Fibroblast of skin of abdomen (primary cell): ENCODE measurements at regions not wholly inside any gene's neighbourhood (a gene's known extent, or its start where the extent isn't known, plus 50 kb on each side); places are given as distances from the start of the nearest gene placed in this dataset.
"Not testable (repeated sequence)": the region's sequence is repeated elsewhere in the genome, so short reads cannot be mapped to it uniquely, and the experiment has no call there.

Source experiments
- DNase-seq: peaks from one replicate; pipeline ENCODE4 v3.0.0-alpha.2; 2013

DNA sequence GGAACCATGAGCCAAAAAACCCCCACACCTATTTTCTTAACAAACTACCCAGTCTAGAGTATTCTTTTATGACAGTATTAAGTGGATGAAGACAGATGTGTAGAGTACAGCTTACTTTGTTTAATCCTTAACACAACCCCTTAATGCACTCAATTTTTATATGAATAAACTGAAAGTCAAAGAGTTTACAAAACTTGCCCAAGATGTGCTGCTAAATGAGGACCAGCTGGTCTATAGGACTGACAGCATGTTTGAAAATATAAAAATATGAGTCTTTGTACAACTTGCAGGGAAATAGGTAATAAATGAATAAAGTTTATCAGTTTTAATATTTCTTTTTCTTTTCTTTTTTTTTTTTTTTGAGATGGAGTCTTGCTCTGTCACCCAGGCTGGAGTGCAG lies 102.3 kb downstream of the ZFY start:
- DNase-seq, result no peak

DNA sequence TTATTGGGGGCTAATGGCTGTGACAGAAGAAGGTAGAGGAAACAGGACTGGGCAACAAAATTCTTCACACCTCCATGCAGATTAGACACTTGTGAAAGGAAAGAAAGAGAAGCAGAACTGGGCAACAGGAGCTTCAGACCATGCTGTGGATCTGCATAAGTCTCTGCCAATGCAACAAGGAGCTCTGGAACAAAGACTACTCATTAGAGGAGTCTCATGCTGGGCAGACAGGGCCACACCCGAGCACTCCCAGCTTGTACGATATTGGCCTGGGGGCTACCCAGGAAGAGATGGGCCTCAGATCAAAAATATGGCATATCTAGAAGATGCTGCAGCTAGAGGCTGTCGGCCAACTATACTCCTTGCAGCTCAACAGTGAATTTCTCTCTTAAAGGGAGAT lies 105.2 kb downstream of the ZFY start:
- DNase-seq, result no peak

DNA sequence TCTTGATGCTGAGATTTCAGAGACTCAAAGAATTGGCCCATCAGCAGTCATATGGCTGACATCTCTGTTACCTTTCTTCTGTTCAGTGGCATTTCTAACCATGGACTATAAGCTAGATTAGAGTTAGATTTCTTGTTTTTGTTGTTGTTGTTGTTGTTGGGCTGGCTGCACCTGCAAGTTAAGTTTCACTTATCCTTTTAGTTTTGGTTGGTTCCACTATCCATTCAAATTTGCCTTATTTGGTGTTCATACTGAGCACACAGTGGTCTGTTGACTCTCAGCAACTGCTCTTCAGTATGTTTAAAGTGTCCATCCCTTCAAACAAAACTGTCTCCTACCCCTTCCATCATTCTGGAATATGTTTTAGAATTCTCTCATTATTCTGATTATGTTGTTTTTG lies 106.8 kb downstream of the ZFY start:
- DNase-seq, result no peak

DNA sequence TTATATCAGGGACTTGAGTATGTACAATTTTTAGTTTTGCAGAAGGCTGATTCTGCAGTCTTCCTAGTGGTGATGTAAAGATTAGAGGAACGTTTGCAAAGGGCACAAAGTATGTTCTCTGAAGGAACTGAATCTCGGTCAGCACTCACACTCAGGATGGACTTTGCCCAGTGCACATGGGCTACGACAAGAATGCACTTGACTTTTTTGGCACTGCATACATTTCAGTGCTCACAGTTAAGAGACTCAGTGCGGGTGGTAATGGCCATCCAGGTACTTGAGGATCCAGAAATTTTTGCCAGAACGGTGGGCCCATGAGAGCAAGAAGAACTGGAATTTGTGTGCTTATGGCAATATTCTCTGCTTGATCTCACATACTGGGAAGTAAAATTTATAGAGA lies 107.7 kb downstream of the ZFY start:
- no peak for DNase-seq

DNA sequence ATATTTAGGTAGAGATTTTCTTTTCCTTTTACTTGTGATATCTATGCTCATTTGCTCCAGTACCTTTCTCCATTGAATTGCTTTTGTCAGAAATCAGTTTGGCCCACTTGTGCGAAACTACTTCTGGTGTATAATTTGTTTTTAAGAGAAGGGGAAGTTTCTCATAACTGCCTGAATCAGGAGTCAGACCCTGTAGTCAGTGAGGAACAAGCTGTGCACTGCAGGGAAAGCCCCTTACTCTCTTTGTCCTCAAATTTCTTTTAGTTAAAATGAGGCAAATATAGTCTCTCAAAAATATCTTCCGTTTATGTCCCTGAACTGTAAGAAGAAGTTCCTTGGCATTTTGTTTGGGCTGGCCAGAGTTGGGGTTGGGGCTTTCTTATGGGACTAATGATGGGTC lies 109.9 kb downstream of the ZFY start:
- DNase-seq, result no peak

DNA sequence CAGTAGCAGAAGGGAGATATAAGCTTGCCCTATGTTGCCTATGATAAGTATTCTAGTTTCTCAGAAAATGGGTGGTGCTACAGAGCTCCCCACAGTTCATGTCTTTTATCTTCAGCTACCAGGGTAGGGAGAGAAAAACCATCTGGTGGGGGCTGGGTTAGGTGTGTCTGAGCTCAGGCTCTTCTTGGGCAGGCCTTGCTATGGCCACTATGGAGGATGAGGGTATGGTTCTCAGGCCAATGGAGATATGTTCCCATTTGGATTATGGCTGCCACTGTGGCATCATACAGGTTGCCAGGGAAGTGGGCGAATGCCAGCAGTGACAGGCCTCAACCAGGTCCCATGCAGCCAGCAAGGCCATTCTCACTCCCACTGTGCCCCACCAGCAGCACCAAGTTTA lies 120.3 kb downstream of the ZFY start:
- DNase-seq, result not testable (repeated sequence)

DNA sequence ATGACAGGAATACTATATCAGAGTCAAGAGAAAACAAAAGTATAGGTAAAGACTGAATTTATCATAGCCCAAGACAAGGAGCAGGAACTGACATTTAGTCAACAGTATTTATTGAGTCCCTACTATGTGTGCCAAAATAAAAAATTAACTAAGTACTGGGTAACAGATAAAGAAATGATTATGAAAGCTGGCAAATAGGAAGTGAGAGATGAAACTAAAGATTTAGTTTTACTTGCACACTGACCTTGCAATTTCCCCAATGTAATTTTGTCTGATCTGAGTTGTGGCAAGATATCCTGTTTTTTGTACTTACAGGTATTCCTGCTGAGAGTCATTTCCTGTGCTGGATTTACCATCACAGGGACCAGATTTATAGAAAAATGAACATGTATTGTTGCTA lies 123.2 kb downstream of the ZFY start:
- DNase-seq, result not testable (repeated sequence)

DNA sequence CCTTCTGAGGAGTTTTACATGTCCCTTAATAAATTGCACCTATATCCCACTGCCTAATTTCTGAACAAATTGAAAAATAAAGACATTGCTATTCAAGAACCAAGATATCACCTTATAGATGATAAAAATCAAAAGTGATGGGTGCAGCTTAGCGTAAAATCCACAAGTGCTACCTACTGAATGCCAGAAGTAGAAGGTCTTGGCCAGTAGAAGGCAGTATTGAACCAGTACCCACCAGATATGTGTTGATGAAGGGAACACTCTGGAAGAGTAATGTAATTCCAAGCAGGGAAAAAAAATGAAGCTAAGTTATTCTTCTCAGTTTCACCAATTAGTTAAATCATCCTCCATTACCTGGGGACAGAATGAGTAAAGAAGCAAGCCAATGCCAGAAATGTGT lies 125.5 kb downstream of the ZFY start:
- not testable (repeated sequence) for DNase-seq

DNA sequence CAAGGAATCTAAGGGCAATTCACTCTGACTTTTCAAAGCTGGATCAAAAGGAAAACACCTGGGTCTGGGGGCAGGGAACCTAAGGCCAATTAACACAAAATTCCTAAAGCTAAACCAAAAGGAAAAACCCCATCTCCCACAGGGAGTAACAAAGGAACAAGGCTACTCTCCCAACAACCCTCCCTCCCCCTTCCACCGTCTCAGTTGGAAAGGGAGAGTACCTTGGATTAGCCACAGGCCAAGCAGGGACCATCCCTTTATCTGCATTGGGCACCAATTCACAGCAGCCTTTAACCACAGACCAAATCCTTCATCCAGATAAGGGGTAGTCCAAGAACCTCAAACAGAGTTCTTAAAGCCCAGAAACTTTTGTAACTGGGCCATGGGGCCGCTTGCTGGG lies 153.0 kb downstream of the ZFY start:
- not testable (repeated sequence) for DNase-seq

DNA sequence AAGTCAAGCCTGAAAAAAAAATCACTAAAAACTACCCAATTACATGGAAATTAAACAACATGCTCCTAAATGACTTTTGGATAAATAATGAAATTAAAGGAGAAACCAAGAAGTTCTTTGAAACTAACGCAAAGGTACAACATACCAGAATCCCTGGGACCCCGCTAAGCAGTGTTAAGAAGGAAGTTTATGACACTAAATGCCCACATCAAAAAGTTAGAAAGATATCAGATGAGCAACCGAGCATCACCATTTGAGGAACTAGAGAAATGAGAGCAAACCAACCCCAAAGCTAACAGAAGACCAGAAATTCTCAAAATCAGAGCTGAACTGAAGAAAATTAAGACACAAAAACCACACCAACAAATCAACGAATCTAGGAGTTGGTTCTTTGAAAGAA lies 173.5 kb downstream of the ZFY start:
- not testable (repeated sequence) for DNase-seq

DNA sequence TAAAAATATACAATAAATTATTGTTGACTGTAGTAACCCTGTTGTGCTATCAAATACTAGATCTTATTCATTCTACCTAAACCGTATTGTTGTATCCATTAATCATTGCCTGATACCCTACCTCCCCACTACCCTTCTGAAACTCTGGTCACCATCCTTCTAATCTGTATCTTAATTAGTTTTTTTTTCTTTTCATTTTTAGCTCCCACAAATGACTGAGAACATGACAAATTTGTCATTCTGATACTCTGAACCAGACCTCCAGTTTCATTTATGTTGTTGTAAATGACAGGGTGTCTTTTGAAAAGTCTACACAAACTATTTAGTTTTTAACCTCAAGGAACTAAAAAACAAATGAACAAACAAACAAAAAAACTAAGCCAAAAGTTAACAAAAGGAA lies 185.1 kb downstream of the ZFY start:
- DNase-seq, result not testable (repeated sequence)

DNA sequence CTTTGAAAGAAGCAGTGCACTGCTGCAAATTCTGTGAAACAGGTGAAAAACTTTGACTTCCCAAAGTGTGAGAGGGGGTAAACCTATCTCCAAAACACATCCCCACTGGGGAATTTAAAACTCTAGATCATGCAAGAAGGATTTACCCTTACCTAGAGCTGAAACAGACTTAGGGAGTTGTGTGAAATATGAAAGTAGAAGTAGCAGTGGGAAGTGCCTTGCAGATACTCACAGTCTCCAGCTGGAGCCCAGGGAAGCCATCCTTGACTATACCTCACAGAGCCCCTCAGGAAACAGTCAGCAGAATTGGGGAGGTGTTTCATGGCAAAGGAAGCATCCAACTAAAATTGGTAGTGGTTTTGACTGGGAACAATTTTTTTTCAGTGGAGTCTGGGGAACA lies 185.5 kb downstream of the ZFY start:
- not testable (repeated sequence) for DNase-seq

DNA sequence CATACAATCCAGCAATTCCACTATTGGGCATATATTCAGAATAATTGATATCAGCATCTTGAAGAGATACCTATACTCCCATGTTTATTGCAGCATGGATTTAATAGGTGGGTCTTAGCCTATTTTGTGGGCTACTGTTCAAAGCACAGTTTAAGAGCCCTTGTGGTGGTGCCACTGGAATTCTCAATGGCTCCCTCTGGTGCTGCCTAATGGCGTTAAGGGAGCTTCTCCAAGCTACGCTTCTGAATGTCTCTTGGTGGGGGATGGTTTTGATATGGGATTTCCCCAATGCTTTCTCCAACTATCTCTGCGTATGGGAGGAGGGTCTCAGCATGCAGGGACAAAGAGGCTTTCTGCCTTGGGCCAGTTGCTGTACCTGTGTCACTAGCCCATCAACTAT lies 188.3 kb downstream of the ZFY start:
- DNase-seq, result not testable (repeated sequence)

DNA sequence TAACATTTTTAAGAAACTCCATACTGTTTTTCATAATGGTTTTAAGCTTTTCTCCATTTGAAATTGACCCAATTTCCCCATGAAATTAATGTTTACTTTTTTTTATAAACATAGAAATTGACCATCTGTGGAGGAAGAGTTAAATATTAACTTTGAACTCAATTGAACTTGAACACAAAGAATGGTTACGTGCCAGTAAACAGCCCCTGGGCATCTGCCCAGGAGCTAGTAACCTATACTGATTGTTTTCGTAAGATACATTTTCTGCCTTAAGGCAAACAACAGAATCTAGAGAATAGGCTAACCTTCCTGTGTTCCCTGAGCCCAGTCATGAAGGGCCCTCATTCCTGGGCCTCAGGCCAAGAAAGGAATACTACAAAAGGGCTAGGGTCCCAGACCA lies 235.9 kb downstream of the ZFY start:
- not testable (repeated sequence) for DNase-seq

DNA sequence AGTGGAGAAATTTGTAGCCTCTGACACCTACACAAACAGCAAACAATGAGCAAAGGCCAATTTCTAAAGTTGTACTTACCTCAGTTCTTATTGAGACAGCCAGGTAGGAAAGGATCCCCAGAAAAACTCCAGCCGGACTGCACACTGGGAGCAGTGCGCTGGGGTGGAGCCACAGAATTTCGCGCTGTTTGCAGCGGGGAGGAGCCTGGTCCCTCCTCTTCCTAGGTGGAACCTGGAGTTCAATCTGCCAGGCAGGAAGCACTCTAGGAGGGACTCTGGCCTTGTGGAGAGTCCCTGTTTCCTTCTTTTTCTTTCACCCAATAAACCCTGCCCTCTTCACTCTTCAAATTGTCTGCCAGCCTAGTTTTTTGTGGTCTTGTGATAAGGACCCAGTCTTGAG lies 259.9 kb downstream of the ZFY start:
- DNase-seq, result not testable (repeated sequence)

DNA sequence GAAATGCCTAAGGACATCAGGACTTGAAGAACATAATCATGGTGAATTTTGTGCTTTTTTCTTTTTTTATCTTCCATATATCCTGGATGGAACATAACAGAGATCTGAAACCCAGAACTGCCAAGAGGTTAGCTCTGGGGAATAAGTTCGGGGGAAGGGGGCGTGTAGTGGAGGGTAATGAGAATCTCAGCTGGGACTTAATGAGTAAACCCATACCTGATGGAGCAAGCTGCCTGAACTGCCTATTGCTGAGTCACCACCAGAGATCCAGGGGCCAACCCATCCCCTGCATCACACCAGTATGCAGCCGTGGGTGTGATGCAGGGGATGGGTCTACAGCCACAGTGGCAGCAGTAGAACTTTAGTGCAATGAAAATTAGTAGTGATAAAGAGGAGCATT lies 267.1 kb downstream of the ZFY start:
- not testable (repeated sequence) for DNase-seq

DNA sequence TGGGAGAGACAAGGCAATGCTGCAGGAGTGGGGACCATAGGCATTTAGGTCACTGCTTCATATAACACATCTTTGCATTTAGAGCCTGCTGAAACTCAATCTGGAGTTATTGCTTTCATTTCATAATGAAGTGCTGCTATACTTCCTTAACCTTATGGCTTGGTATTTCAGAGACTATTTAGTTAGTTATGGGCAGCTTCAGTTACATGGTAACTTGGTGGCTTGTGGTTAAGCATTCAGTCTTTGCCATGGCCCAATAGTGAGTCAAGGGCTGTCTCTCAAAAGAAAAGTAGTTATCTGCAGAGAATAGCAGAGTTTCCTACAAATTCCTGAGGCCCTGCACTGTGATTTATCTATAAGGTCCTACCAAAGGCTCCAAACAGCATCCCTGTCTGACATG lies 271.6 kb downstream of the ZFY start:
- not testable (repeated sequence) for DNase-seq

DNA sequence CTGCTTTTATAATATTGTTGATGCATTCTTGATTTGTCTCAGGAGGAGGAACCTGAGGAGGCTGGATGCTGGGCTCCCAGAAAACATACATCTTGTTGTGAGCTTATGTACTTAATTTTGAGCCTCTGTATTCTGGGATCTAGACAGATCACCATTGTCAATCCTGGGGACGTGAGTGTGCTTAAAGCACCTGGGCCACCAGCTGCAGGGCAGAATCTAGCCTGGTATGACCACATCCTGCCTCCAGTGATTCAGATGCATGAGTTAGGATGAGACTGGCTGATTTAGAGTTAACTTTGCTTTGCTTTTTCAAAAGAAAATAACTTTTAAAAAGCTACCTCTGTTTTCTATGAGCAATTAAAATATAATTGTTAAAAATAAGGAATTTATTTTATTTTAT lies 278.0 kb downstream of the ZFY start:
- not testable (repeated sequence) for DNase-seq

DNA sequence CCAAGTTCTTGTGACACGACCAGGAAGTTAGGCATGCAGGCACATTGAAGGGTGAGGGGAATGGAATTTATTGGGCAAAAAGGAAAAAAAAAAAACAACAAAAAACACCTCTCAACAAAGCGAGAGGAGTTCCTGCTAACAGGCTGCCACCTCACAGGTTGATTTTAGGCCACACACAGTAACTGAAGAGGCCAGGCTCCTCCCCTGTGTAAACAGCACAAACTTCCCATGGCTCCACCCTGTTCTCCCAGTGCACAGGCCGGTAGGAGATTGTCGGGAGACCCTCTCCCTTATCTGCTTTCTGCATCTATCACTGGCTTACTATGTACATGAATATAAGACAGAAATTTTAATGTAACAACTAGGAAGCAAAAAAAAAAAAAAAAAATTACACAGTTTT lies 283.0 kb downstream of the ZFY start:
- not testable (repeated sequence) for DNase-seq

DNA sequence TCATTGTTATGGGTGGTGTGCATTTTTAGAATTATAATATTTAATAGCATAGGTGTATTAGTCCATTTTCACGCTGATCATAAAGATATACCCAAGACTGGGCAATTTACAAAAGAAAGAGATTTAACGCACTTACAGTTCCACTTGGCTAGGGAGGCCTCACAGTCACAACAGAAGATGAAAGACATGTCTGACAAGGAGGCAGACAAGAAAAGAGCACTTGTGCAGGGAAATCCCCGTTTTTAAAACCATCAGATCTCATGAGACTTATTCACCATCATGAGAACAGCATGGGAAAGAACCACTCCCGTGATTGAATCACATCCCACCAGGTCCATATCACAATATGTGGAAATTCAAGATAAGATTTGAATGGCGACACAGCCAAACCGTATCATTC lies 283.4 kb downstream of the ZFY start:
- DNase-seq, result not testable (repeated sequence)

DNA sequence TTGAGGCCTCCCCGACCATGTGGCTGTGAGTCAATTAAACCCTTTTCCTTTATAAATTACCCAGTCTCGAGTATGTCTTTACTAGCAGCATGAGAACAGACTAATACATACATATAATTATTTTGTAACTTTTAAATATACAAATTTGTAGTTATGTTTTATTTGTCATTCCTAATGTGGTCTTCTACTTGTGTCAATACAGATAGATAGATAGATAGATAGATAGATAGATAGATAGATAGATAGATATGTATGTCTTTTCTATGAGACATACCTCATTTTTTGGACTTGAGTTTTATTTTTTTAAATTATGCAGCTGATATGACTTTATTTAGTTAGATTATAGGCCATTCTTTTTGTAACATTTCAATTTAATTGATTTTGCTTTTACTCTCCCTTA lies 316.0 kb upstream of the TGIF2LY start:
- DNase-seq, result not testable (repeated sequence)

DNA sequence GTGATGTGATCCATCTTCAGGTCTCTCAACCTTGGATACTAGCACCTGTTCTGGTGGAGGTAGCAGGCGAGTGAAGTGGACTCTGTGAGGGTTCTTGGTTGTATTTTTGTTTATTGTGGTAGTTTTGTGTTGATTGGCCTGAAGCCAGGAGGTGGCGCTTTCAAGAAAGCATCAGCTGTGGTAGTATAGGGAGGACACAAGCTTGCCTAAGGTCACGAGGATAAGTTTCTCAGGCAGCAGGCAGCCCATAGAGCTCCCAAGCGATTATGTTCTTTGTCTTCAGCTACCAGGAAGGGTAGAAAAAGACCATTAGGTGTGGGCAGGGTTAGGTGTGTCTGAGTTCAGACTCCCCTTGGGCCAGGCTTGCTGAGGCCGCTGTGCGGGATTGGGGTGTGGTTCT lies 290.8 kb upstream of the TGIF2LY start:
- DNase-seq, result not testable (repeated sequence)

DNA sequence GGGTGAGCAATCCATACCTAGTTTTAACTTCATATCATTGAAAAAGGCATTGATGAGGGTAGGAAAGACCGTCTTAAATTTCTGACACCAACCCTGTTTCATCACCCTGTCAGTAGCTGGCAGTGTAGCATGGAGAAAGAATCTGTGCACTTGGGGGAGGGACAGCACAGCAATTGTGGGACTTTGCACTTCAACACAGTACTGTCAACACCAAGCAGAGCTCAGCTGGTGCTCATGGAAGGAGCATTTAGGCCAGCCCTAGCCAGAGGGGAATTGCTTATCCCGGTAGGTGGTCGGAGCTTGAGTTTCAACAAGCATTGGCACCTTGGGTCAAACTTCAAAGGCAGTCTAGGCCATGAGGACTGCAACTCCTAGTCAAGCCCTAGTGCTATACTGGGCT lies 281.6 kb upstream of the TGIF2LY start:
- not testable (repeated sequence) for DNase-seq

DNA sequence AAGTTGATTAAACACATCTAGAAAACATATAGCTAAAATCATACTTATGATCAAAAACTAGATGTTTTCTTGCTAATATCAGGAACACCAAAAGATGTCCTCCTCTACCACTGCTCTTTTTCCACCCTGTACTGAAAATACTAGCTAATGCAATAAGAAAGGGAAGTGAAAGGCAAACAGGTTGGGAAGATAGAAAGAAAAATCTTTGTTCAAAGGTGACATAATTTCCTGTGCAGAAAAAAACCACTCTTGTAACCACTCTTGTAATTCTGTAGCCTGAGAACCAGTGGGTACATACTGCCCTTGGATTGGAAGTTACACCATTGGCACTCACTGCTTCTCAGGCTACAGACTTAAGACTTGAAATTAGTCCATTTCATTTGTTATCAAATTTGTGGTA lies 258.9 kb upstream of the TGIF2LY start:
- not testable (repeated sequence) for DNase-seq

DNA sequence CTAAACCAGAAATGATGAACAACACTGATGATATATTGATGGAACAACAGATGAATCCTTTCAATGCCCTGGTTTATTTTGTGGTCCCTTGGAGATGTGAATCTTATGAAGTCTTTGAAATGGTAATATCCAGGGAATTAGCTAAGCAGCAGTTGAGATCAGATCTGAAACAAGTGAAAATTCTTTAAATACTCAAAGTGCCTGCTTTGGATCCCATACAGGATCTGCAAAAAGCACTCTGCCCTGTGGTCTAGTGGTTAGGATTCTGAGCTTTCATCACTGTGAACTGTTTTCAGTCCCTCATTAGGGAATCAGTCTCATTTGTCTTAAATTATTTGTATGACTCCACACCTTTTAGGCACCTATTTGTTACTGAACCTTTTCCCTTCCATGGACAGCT lies 211.3 kb upstream of the TGIF2LY start:
- DNase-seq, result not testable (repeated sequence)

DNA sequence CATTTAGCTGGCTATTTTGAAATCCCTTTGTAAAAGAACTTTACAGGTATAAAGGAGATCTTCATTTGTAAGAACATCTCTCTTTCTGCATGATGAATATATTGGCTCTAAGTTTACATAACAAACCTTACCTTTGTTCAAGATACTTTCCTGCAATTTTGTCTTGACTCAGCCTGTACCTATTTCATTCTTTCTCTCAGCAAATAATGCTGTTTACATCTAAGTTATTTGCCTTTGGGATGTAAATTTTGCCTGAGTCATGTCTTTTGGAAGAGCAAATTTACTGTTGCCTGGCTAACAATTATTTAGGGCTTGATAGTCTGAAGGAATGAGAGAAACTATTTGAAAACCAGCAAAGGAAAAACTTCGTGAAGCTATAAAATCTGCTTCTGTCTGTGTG lies 210.4 kb upstream of the TGIF2LY start:
- not testable (repeated sequence) for DNase-seq
